ENCODE measurements at regions not wholly inside any gene's neighbourhood (a gene's known extent, or its start where the extent isn't known, plus 50 kb on each side); places are given as distances from the start of the nearest gene placed in this dataset.

DNA sequence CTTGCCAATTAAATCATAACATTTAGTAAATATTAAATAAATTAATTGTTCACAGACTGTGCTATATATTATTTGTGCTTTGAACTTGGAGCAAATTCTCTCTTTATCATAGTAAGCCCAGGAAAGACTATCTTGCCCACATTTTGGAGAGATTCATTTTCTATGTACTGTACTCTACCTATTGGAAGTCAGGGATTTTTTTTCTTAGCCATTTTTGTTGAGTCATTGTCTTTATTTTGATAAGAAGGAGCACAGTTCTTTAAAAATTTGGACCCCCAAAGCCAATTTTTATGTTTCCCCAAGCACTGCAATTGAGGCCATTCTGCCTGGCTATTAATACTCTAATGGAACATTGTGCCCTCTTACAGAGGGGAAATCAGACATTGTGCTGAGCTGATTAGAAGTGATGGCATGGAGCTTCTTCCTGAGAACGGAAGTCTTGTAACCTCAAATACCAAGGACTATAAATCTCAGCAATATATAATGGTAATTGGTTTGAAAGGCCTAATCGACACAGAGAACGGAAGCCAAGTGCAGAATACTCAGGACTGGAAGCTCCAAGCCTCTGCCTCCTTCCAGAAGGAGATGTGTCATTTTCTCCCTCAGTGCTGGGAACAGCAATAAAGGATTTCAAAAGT is 188.8 kb upstream of the PAPPA start:
- no peak for DNase-seq

DNA sequence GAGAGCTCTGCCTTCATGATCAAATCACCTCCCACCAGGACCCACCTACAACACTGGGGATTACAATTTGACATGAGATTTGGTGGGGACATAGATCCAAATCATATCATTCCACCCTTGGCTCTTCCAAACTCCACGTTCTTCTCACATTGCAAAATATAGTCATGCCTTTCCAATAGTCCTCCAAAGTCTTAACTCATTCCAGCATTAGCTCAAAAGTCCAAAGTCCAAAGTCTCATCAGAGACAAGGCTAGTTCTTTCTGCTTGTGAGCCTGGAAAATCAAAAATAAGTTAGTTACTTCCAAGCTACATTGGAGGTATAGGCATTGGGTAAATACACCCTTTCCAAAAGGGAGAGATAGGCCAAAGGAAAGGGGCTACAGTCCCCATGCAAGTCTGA is 186.9 kb upstream of the PAPPA start:
- DNase-seq = no peak

DNA sequence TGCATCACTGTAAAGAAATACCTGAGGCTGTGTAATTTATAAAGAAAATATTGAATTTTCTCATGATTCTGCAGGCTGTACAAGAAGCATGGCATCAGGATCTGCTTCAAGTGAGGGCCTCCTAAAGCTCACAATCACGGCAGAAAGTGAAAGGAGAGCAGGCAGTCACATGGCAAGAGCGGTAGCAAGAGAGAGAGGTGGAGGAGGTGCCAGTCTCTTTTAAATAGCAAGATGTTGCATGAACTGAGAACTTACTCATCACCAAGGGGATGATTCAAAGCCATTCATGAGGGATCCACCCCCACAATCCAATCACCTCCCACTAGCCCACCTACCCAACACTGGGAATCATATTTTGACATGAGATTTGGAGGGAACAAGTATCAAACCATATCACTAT is 184.5 kb upstream of the PAPPA start:
- DNase-seq = no peak

DNA sequence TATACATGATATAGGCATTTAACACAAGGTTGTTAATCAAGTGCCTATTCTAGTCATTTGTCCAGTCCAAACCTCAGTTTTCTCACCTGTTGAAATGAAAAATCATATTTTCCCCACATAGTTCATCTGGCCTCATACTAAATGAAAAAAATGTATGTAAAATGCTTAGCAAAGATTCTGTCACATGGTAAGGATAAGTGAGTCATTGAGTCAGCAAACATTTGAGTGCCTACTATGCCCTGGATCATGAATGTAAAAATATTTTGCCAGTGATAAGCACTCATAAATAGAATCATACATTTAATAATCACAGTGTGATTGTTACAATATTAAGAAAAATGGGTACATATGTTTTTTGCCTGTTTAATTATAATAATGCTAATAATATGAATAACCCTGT is 181.2 kb upstream of the PAPPA start:
- no peak for DNase-seq

DNA sequence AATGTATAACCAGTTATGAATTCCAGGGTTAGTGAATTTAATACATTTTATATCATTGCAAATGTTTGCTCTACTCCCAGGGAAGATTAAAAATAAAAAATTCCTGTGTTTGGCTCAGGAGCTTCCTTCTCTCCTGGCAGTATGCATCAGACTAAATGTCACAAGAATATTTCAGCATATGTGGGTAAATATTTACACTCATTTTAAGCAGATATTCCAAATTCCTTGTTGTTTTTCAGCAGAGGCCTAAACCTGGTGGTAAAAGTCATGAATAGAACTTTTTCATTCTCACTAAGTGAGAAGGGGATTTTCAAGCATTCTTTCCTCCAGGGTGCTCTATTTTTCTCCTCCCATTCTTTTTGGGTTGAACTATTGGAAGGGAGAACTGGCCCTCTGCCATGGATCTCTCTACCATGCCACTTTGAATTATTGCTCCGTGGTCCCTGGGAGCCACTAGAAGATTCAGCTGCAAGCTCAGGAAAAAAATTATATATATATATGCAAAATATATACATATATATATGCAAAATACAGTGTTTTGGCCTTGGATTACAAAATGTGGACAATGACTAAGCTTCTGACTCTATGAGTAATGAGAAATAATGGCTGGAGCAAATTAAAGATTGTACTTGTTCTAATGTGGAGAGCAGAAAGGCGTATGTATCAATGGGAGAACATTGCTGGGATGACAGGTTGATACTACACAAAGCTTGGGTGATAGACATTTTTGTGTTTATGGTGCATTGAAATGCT is 180.6 kb upstream of the PAPPA start:
- no peak for DNase-seq

DNA sequence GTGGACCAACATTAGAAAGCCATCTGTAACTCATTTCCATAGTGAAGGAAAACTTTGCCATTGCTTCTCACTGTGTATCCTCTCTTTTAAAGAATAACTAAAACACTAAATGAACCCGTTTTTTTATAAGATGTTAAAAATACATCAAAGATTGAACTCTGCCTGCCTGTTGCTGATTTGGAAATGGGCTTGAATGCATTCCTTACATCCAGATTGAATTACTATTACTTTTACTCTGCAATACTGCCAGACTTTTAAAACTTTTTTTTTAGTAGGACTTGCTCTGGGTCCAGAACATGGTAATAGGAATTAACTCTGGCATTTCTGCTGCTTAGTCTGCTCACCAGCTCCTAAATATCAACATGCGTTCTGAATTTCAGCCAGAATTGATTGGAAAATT is 176.8 kb upstream of the PAPPA start:
- DNase-seq = no peak

DNA sequence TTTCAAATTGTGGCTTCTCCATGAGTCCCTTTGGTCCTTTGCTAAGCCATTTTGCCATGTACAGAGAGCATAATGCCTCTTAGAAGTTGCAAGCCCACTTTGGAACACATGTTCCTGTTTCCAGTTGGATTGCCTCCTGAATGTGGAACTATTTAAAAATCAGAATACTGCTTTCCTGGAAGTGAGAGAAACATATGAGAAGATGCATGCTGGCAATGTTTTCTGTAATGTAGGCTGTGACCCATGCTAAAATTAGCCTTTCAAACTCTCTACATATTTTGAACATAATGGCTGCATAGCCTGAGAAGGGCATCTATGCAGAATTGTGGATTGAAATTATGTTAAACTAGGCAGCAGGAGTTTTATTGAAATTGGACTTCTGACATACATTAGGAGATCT is 175.5 kb upstream of the PAPPA start:
- DNase-seq = no peak

DNA sequence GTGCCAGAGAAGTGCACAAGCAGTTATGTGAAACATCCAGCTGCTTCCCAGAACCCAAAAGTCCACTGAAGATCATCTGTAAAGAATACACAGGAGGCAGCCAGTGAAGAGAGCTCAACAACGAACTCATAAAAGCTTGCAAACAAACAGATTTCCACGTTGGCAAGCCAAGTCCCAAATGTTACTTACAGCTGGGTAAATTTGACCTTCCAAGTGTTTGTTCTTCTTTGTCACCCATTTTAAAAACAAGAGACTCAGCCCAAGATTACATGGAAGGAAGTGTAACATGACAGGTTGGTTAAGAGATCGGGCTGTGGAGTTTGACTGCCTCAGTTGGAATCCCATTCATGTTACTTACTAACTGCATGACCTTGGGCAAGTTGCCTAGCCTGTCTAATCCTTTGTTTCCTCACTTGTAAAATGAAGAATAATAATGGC is 174.9 kb upstream of the PAPPA start:
- no peak for DNase-seq

DNA sequence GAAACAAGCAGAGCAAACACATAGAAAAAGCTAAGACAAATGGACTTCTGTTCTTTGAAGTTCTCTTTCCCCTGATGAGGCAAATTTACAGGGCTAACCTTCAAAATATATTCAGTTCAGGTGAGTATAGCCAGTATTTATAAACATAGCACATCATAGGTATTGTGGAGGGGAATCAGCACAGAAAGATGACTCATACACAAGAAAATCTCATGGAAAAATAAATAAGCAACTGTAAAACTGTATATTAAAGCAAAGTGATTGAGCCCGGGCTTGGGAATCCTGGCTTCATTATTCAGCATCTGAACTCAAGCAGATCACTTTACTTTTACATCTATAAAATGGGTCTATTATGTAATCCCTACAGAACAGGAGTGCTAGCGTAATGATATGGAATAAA is 173.5 kb upstream of the PAPPA start:
- no peak for DNase-seq

DNA sequence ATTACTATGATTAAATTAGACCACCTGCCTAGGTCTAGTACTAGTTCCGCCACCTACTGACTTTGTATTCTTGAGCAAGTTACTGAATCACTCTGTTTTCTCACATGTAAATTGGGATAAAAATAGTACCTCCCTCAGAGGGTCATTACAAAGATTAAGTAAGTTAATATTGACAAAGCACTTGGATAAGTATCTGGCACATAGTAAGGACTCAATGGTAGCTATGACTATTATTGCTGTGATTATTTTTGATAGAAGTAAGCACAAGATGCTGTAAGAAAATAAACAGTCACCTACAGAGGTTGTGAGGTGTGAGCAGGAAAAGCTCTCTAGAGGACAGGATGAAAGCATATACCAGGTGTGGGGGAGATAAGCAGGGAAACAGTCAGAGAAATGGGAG is 173.1 kb upstream of the PAPPA start:
- no peak for DNase-seq

DNA sequence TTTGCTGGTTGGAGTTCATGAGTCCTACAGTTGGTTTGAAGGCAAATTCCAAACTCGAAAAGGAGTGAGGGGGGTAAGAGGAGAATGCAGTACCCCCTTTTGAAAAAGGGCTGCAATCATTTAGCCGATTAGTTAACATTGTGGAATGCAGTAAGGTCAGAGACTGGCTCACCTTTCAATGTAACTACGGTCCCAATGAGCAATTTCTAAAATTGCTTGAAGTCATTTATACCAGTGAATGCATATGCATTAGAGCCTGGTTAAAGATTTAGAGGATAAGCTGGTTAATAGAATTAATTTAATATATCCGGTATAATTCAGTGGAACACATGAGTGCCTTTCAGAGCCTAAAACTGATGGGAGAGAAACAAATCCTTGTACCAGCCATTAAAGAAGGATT is 172.6 kb upstream of the PAPPA start:
- no peak for DNase-seq

DNA sequence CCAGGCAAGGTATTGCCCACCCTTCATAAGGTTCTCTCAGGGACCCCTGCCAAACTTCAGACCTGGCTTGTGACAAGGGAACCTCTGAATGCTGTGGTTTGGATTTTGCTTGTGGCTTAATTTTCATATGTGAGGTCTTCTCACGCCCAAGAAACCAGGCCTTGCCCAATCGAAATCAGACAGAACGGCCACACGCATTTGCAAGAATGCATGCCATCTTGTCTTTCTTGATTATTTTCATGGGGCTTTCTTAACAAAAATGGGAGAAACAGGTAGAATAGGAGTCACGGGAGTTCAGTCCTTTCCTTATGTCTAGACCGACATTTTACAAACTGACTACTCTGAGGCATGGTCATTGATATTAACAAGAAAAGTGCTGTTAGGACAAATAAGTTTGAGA is 170.2 kb upstream of the PAPPA start:
- no peak for DNase-seq

DNA sequence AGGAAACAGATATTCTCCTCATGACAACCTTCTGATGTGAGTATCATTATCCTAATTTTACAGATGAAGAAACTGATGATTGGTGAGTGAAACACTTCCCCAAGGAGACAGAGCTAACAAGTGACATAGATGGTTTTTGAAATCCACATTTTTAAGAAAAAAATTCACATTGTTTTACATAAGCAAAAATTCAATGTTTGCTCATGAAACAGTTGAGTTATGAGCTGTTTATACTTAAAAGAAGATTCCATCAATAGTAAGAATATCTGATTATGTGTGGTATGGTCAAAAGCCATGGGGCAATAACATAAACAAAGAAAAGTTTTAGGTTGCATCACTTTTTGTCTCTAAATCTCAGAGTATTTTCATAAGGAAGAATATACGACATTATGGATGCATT is 167.9 kb upstream of the PAPPA start:
- DNase-seq = no peak

DNA sequence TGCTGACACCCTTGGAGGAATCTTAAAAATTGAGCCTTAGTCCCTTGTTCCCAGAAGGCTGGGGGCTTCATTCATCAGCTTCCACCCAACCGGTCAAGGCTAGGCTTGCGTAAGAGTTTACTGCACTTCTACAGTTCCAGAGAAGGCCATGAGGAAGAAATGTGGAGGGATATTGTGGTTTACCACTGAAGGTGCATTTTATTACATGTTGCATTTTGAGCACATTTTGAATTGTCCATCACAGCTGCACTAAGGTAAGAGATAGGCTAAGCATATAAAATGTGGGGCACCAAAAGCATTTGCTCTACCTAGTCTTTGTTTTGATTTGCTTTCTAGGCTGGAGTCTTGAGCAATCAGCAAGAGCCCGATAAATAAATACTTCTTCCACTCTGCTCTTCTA is 167.1 kb upstream of the PAPPA start:
- no peak for DNase-seq

DNA sequence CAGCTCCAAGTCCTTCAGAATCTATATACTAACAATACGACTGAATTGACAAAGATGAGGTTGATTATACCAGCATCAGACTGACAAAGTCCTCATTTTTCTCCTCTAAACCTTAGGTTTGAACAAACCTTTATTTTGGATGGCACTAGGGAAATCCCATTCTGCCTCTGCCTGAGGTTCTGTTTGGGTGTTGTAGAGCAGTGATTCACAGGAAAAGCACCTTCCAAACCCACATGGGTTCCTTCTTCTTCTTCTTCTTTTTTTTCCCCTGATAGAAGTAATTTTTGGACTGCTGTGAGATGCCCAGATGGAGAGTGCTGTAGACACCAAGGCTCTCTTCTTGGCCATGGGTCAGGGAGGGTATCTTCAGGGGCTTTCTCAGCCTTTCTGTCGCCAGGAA is 164.9 kb upstream of the PAPPA start:
- DNase-seq = no peak

DNA sequence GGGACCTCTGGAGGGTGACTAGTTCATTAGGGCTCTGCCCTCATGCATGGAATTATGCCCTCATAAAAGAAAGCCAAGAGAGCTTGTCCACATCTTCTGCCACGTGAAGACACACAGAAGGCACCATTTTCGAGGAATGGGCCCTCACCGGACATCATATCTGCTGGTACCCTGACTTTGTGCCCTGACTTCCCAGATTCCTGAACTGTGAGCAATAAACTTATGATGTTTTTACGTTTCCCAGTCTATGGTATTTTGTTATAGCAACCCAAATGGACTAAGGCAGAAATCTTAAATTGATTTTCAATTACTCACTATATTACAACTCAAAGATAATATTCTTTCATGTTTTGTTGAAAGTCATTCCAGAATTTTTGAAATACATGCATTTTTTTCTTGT is 163.8 kb upstream of the PAPPA start:
- DNase-seq = no peak

DNA sequence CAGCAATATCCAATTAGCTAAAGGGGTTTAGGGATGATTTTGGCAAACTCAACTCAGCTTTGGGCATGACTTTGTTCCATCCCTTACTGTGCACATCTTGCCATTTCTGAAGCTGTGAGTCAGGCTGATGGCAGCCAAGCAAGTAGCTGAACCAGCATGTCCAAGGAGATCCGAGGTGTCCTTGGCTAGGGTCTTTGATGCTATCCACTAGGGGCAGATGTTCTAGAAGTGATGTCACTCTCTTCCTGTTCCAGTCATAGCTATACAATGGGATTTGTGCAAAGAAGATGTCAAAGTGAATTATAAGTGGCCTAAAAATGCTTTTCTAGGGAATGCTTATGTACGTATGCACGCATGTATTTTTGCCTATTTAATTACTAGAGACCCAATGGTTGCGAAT is 160.8 kb upstream of the PAPPA start:
- DNase-seq = no peak

DNA sequence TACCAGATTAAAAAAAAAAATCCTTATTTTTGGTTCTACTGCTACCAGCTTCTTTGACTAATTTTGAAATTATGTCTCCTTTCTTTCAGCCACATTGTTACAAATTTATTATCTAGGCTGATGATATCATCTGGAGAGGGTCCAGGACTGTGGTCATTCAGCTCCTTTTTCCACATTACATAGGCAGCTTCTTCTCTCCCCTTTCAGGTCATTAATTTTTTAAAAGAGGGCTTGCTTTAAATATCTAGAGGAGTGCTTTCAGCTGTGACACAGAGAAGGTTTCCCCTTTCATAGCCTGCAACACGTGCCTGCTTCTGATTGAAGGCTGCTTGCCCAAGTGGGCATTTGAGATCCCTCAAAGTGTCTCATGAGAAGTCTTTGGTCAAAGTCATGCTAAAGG is 155.7 kb upstream of the PAPPA start:
- no peak for DNase-seq

DNA sequence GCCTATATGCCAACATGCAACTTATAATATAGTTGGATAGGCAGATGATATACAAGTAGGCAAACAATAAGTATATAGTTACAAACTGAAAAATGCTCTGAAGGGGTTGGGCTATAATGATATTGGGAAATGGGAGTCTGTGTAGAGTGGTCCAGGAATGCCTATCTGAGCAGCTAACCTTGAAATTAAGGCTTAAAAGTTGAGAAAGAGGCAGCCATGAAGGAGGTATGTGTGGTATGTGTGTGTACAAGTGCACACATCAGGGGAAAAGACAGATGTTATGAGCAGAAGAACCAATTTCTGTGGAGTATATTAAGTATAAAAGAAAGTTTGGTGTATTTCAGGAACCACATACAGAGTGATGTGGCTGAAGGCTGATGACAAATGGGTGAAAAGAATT is 154.9 kb upstream of the PAPPA start:
- DNase-seq = no peak

DNA sequence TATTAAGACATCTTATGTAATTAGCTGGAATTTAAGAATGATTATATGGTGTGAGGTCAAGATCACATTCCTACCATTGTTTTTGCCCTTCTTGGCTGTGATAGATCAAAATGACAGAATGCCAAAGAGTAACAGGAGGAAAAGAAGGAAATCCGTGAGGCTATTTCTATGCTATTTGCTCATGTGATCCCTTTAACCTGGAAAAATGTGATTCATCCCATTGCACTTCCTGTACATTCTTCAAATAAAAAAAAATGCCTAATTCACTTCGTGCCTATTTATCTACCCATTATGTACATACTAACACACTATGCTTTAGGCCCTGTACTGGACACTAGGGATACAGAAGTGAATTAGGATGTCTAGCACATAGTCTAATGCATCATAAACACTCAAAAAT is 154.1 kb upstream of the PAPPA start:
- no peak for DNase-seq

DNA sequence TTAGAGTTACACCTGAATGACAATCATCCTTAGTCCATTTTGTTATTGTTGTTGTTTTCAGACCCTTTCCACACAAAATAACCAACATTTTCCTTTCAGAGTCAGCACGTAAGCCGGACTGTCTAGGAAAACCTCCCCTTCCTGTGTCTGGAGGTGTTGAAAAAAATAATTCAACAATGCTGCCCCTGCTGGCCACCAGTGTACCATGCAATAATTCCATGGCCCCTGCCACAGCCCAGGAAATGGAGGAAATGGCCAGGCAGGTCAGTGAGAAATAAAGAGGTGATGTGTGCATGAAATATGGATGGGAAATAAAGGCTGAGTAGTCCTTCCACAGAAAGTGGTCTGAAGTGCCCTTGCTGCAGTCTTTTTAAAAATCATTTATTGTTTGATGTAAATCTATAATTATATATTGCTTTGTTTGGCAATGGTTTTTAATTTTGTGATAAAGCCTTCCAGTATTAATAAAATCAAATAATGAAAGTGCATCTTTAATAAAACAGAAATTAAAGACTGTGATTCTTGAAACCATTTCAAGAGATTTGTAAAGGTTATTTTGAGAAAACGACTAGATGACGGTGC is 152.8 kb upstream of the PAPPA start:
- DNase-seq = no peak

DNA sequence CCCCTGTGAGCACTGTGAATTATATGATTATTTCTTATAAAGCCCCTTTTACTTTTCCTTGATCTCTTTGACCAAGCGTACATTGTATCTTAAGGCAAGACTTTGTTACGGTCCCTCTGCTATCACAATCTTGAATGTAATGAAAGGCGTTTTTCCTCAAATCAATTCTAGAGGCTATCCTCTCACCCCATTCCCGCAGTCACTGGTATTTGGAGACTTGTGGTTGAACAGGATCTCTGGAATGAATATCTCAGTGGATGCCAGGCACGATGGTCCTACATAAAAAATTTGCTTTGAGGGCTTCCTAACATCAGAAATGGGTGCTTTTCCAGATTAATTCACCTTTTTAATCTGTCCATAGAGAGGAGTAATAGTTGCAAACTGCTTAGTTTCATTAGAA is 151.4 kb upstream of the PAPPA start:
- DNase-seq = no peak

DNA sequence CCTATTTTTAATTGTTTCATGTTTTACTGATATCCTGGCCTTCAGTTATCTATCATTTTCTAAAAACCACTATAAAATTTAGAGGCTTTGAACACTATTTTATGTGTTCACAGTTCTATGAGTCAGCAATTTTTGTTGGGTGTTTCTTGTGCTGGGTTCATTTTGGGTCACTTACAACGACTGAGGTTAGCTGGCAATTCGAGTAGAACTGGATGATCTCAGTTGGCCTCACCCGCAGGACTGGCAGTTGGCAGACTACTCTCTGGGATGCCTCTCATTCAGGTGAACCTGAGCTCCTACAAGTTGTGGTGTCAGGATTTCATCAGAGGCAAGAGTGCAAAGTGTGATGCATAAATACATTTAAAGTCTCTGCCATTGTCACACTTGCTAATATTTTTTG is 151.0 kb upstream of the PAPPA start:
- no peak for DNase-seq

DNA sequence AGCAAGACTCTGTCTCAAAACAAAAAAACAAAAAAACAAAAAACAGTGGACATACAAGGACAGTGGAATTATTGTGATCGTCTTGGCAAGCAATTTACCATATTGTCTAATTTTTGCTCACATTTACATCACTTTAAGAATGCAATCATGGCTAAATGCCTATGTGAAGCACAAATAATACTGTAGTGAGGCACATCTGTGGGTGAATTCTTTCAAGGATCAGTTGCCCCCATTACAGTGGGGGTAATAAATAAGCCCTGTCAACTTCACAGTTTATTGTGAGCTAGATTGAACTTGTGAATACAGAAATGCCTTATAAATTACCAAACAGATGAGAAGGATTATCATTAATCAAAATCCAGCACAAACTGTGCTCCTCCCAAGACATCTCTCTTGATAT is 150.2 kb upstream of the PAPPA start:
- no peak for DNase-seq

DNA sequence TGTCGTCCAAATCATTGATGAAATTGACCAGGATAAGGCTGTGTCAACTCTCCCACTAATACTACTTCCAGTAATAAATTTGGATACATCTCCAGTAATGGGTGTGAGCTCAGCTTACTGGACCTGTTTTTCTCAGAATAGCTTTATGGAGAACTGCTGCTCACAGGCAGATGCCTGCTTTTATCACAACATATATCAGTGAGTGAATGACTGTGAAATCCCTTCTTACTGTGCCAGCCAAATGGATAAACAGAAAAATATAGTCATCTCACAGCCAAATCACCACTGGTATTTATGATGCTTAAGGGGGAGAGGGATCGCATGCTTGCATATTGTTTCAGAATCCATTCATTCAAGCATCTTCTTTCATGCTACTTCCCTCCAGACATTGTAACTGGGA is 148.4 kb upstream of the PAPPA start:
- DNase-seq = no peak
